CD4-positive, alpha-beta T cell treated with Interleukin-17A for 4 hours (primary cell): ENCODE measurements at regions not wholly inside any gene's neighbourhood (a gene's known extent, or its start where the extent isn't known, plus 50 kb on each side); places are given as distances from the start of the nearest gene placed in this dataset.

Experiments used
- DNase-seq: peaks from one replicate; pipeline ENCODE4 v3.0.0-alpha.2; 2020; ENCODE audit warnings: mixed read lengths

DNA sequence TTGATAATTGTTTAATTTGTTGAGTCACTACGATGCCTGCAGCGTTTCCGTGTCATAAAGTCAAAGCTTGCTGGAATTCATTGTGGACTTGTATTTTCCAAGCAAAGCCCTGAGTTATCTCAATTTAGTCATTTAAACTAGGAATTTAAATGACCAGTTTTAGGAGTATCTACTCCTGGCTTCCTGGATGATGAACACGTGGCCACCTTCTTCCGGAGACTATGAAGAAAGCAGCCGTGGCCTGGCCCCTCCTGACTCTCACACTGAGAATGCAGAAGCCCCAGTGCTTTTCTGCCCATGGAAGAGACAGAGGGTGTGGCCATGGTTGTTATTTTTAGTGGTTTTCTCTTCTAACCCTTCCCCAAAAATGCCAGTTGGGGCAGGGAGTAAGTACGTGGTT is 250.7 kb upstream of the GATB start:
- no peak for DNase-seq

DNA sequence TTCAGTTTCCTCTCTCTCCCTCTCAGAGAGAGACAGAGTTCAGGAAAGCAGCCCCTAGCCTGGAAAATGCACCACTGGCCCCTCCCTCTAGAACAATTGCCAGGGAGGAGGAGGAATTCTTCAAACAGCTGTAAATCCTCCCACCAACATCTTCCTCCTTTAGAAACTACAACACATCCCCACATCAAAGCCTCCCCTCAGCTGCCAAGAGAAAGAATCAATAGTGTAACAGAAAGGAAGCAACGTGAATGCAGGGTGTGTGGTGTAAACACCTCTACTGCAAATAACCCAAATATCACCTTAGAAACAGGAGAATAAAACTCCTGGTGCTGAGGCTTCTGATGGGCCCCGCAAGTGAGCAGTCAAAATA is 249.9 kb upstream of the GATB start:
- DNase-seq: peak; percentile 45

DNA sequence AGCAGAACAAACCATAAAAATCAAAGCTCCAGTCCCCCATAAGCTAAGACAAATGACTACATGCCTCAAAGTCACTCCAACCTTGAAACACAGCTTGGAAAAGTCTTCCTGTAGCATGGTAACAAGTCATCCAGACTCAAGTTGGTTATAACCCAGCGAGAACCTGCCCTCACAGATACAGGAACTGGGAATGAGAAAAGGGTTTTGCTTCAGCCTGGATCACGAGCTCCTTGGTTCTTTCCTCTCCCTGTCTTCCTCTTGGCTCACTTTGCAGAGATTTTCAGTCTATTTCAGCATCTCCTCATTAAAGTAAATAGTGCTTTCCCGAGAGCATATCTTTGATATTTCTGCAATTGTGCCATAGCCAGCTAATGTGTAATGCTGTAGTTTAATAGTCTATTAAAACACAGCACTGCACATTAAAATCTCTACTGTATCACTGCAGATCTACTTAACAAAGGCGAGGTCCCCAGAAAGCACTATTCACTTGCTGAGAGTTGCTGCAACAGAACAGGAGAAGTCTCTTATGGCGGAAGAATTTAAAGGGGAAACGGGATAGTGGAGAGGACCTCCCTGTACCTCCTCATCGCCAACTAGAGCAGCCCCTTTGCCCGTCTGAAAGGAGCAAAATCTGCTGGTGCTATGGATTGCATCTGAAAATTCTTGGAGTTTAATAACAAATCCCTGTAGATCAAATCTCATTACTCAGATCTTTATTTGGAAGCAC is 249.3 kb upstream of the GATB start:
- DNase-seq: no peak

DNA sequence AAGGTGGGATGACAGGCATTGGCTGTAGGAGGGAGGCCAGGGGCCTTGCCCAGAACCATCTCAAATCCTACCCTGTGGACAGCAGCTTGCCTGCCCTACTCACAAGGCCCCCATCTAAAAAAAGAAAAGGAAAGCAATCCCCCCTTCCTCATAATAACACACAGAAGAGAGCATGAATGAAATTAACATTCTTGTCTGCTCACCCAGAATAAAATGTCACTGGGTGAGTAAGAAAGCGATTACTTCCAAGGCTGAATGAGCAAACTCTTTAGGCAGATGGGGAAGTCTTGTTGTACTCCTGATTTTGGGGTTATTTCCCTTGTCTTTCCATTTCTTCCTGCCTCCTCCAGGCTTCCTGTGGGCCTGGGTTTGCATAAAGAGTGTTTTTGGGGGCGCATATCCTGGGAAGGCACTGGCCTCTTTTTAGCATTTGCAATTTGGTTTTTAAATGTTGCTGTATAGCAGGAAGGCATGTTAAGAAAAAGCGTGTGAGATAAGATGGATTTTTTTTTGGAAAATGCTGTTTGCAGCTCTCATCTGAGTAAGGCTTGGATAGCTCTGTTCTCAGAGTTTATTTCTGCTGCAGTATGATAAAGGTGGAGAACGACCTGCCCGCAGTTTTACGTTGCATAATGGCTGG is 248.3 kb upstream of the GATB start:
- no peak for DNase-seq

DNA sequence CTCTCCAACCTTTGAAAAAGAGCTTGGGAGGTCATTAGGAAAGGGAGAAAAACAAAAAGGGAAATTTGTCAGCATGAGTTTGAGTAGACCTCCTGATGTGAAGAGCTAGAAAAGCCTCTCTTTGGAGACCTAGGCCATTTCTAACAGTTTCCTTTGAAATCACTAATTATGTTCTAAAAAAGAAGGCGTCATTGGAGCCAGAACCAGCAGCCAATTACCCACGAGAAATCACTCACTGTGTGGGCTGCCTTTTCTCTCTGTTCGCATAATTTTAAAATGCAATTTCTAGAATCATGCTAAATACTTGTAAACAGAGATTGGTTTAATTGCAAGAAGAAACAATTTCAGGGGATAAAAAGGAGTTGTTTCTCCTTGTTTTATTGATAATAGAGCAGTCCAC is 246.3 kb upstream of the GATB start:
- DNase-seq: no peak

DNA sequence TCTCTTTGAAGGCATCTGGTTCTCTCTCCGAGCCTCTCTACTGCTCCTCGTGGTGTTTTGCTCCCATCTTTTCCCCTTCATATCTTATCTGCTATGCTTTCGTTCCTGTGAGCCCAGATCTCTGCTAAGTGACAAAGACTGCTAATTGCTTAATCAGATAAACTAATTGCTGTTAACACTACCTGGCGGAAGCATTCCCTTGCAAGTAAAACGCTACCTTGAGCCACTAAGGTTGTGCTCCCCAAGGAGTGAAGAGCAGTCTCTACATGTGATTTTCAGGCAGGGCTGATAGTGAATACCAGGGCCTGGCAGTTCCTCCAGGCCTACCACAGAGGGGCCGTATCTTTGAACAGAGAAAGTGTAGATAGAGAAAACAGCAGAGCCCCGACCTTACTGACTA is 244.0 kb upstream of the GATB start:
- DNase-seq: no peak

DNA sequence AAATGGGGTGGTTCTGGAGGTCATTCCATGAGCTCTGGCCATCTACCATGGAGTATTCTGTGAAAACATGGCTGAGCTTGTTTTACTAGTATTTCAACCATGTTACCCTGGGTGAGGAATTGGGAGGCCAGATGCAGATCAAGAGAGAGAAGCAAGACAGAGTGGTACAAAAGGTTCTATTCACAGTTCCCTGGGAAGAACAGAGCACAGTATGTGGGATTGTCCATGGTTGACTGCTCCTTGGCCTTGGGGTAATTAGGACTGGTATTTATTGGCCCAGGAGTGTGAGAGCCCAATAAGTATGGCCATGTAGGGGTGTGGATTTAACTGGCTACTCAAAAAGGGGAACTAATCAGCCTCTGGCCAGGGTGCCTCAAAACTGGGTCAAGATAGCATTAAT is 239.7 kb upstream of the GATB start:
- DNase-seq: no peak

DNA sequence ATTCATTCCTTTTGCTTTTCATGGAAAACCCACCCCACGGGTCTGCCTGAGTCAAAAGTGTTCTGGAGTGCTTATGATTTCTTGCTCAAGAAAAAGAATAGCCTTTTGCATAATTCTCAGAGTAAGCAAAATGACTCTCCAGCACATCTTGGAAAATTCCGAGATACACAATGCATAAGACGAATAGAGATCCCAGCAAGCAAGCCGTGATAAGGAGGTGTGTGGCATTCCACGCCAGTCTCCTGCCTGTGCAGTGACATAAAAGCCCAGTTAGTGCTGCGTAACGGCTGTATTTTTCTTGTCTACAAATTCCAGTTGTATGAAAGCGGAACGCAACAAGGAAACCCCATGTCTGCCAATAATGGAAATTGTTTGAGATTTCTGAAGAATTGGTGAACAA is 237.9 kb upstream of the GATB start:
- no peak for DNase-seq

DNA sequence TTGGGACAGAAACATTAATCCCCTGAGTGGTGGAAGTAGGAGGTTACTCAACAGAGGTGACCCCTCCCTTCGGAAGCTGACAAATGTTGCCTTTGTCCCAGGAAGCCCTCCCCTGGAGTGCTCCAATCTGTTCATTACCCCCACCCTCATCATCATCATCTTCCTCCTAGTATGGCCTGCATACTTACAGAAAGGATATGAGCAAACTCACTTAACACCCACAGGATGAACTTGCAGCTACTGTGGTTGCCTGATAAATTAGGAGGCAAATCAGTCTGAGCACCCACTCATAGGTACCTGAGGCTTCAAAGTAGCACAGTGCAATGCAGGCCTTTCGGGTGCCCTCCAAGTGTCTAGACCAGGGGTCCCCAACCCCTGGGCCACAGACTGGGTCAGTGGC is 236.7 kb upstream of the GATB start:
- DNase-seq: no peak

DNA sequence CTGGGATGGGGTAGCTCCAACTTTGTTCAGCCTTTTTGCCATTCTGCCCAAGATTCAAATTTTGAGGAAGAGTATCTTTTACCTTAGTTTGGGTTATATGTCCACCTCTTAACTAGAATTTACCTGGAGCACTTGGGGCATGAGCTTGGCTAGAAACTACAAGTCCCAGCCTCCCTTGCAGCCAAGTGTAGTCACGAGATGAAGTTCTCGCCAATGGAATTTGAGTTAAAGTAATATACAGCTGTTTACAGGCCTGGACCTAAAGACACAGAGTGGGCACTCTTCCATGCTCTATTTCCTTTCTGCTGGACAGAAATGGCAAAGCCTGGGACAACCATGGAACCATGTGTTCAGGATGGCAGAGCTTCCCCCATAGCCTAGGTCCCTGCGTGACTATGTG is 233.6 kb upstream of the GATB start:
- no peak for DNase-seq

DNA sequence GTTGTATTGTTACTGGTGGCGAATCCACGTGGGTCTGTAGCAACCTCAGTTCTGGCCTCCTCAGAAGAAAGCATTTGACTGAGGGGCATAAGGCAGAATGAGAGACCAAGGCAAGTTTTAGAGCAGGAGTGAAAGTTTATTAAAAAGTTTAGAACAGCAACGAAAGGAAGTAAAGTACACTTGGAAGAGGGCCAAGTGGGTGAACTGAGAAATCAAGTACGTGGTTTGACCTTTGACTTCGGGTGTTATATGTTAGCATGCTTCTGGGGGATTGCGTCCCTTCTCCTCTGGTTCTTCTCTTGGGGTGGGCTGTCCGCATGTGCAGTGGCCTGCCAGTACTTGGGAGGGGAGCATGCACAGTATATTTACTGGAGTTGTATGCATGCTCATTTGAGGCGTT is 232.7 kb upstream of the GATB start:
- DNase-seq: peak; percentile 33

DNA sequence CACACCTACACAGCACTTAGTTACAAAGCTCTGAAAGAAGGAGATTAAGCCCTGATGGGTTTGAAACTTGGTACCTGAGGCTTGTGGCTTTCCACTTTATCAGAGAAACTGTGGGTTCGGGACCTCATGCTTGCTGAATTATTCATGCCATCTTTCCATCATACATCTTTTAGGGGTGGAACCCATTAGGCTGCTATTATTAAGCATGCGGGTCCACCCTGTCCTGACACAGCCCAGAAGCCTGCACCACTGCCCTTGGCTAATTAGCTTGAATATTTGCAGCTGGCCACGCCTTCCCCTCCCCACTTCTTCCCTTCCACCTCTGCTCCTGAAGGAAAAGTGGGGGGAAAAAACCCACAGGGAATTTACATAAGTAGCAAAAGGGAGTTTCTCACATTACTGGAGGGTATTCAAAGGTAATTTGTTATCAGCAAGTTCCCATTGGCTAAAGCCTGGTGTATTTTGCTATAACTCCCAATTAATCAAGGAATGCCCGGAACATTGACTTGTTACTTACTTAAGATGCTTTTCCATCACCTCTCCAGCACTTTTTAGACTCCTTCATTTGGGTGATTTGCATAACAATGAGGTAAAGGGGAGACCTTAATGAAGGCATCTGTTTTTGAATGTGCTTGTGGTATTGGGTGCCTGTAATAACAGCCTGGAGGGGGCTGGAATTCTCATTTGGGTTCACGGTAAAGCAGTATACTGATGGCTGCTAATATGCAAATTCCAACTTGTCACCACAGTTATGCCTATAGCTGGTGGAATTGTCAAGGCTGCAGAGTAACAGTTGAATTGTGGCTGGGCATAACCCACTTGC is 231.7 kb upstream of the GATB start:
- DNase-seq: no peak

DNA sequence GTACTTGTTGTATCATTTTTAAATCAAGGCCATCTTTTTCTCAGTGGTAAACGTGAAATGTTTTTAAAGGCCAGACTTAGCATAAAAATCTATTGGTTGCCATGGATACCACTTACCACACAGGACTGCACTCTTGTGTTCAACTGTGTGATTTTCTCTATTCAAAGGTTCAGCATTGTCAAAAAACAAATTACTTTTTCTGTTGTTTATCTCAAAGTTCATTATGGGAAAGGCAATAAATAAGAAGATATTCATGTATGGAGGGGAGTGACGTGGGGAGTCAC is 231.0 kb upstream of the GATB start:
- no peak for DNase-seq

DNA sequence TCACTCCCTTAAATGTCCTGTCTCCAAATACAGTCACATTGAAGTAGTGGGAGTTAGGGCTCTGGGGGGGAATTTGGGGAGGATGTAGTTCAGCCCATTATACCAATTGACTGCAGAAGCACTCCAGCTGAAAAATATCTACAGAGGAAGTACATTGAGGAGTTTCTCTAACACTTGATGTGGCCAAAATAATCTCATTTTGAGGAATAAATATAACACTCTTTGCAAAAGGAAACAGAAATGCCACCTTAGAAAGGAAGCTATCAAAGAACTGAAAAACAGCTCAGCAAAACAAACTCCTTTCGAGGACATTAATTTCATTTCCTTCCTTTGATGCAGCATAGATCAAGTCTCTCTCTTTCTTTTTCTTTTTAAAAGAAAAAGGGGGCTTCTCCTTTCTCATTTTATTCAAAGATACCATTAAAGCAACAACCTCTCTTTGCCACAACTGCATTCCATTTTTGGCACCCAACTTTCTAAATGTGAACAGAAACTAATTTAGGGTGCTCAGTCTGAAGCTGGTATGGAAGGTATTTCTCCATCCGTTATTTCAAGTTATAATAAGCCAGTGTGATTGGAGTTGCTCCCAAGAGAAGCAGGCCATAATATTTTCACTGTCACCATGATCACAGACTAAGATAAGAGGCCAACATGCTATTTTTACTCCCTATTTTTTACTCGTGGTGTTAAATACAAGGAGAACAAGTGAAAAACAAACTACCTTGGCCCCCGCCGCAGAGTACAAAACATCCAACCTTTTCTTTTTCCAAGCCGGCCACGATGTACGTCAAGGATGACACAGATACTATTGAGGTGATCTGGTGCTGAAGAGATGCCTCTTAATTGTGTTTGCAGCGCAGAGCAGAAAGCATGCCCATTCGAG is 230.4 kb upstream of the GATB start:
- DNase-seq: no peak

DNA sequence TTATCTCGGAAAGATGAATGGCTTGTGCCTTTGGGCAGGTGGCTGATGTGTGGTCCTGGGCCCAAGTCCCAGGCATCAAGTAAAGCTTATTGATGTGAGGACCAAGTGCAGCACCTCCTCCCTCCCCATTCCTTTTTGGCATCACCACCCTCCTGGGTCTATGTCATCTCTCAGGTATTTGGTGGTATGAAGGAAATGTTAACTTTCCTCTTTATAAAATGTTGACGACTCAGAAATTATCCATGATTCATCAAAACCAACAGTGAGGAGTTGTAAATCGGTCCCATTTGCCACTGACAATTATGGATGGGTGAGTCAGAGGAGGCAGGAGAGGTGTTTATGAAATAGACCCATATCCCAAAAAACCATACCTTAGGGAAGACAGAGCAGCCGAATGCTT is 229.4 kb upstream of the GATB start:
- DNase-seq: no peak

DNA sequence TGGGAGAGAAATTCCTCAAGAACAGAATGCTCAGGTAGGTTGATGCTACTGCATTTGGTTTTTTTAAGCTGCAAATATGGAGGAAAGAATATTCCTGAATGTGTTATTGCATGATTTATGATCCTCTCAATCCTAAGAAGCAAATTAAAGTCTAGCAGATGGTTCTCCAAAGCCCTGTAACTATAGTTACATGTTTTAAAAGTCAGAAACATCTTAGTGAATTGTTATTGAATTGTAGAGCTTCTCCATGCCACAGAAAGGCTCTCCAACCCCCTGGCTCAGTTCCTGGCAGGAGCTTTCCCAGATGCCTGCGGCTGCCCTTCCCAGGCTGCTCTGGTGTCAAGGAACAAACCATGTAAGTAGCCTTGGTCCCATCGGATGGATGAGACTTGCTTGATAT is 227.8 kb upstream of the GATB start:
- no peak for DNase-seq

DNA sequence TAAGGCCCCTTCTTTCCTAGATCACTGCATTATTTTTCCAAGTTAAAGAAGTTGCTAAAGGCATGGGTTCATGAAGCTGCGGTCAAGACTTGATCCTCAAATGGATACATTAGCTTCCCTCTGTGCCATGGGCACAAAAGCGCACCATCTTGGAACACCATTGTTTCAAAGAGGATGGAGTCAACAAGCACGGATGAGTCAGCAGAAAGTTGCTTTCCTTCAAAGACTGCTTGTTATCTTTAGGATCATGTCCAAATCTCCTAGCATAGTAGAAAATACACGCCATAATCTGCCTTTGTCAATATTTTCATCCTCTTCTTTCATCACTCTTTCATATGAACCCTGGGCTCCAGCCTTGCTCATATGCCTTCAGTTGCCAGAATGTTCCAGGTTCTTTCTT is 226.8 kb upstream of the GATB start:
- DNase-seq: no peak

DNA sequence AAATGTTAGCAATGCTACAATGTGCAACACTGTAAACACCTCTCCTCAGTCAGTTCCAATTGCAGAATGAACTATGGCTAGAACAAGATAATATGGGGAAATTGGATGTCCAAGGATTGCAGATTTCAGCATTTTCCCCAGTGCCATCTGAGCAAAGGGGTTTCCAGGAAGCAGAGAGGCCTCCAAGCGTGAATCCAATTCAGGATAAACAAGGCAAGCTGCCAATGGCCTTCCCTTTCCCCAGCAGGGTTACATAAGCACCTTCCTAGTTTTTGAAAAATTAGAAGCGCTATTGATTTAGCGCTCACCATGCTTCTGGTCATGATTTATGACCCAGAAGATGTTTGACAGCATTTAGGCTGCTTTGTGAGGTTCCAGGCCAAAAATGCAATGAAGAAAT is 223.0 kb upstream of the GATB start:
- DNase-seq: no peak

DNA sequence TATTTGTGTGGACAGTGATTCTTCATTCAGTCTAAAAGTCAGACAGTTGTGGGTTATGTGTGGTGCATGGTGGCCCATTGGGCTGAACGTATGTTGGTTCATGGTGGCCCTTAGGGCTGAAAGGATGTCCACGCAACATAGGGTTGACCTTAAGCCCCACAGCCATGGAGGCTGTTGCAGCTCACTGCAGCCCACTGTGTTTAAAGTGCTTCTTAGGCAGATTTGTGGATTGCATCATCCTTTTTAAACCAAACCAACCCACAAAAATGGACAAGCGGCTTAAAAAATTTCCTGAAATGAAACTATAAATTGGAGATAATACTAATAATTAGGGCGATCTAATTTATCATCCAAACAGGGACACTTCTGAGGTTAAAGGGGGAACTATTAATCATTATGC is 219.0 kb upstream of the GATB start:
- DNase-seq: no peak

DNA sequence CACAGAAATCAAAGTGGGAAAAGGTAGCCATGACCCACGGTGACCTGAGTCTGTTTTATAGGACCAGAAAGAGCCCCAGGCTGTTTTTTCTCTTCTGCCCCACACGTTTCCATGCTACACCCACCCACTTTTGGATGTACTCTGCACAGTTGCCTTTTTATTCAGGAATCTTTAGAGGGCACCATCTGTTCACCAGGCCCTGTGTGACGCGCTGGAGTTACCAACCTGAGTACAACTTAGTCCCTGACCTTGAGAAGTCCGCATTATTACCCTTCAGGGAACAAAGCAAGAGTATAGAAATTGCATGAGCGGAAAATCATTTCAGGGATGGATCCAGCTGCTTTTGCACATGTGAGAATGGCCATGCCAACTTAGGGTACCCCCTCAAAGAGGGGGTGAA is 207.8 kb upstream of the GATB start:
- DNase-seq: no peak

DNA sequence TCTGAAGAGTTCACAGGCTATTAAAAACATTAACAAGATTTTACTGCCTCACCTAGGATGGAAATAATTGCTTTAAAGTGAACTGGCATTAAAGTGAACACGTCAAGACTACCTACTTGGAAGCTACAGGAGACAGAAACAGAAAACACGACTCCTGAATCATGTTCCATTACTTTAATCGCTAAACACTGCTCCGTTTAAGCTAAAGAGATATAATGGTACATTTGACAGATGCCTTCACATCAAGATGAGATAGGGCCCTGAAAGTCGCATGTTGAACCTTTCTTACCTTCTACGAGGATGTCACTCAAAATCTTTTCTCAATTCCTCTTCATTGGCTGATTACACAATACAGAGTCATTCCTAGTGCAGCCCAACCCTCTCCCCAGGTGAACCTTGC is 206.3 kb upstream of the GATB start:
- DNase-seq: no peak

DNA sequence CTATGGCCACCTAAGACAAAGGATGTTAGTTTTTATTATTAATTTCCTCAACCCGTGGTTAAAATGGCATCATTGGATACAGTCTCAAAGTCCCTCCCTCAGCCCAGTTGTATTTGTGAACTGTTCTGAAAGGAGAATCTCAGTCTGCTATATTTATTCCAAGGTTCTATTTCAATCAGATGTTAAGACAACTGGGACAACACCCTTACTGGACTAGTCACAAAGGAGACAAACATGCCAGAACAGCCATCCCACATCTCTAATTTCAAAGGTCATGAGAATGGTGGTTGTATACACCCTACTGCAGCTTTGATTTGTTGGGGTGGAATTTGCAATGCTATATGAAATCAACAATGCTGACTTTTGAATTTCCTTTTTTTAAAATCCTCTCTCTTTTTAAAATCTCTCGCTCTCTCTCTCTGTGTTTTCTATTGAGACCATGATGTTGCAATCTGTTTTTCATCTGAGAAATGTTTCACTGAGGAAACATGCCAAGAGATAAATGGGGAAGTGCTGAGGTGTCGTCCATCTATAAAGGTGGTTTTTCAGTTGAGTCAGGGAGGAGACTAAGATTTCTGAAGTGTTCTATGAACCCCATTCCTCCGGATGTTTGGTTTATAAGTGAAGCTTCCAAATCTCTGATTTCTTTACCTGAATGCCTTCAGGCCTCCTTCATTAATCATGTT is 201.5 kb upstream of the GATB start:
- DNase-seq: no peak

DNA sequence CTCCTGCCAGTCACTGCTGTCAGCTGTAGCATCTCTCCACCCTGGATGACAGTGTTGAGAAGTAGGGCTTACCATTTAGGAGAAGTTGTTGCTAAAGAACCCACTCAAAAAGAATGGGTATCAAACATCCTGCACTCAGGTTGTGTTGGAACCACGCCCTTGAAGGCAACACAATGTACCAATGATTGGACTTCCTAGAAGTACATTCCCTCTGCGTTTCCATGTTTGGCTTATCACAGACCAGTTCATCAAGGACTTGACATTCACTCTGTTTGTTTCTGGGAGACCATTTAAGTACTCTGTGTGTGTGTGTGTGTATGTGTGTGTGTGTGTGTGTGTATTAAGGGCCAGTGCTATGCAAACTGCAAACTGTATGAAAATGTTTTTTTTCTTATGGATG is 200.6 kb upstream of the GATB start:
- no peak for DNase-seq
